SK-N-SH (cell line): ENCODE measurements at regions not wholly inside any gene's neighbourhood (a gene's known extent, or its start where the extent isn't known, plus 50 kb on each side); places are given as distances from the start of the nearest gene placed in this dataset.

ENCODE experiments used
- CTCF ChIA-PET: fragments of 300-600, 350-600 bp; formaldehyde crosslinking; extraction: SDS; loops from one replicate; lab custom pipeline; 2021; lab: Yijun Ruan, JAX
- POLR2A ChIA-PET: fragments of 350-600 bp; sonication (Branson Sonifier 250); formaldehyde crosslinking; extraction: SDS; loops from one replicate; lab custom pipeline; 2020; ENCODE audit warnings: antibody characterized with exemption, inconsistent platforms; lab: Yijun Ruan, JAX
- DNase-seq: peaks from one replicate; pipeline ENCODE4 v3.0.0; 2012
- H2AFZ ChIP-seq: fragments of 200-600 bp; sonication (generic); 2 replicates; pipeline ENCODE4 v1.8.1; 2016; ENCODE audit warnings: antibody characterized with exemption, mild to moderate bottlenecking, low read depth
- H3F3A ChIP-seq: fragments of 200-600 bp; sonication (generic); replicated peaks from 2 replicates; pipeline ENCODE3; 2016; ENCODE audit warnings: antibody characterized with exemption, mild to moderate bottlenecking; ENCODE audit not compliant: insufficient read depth
- H3K27ac ChIP-seq, 2 experiments: fragments of 200-500 bp in 1 of 2; fragments of 200-600 bp in 1 of 2; sonication (Bioruptor generic) in 1 of 2; sonication (generic), shearing (Covaris generic) in 1 of 2; 2 replicates each; pipeline versions ENCODE4 v1.5.1 to v1.6.1; 2014 to 2016; ENCODE audit warnings: low read depth in 2 of 2, inconsistent platforms in 1 of 2, low read length in 1 of 2, mild to moderate bottlenecking in 1 of 2, mixed read lengths in 1 of 2
- H3K27me3 ChIP-seq: fragments of 200-600 bp; sonication (generic), shearing (Covaris generic); 2 replicates; pipeline ENCODE4 v1.6.1; 2016; ENCODE audit warnings: mixed run types; ENCODE audit not compliant: insufficient read depth
- H3K36me3 ChIP-seq, 2 experiments: fragments of 200-500 bp in 1 of 2; fragments of 200-600 bp in 1 of 2; sonication (Bioruptor generic) in 1 of 2; sonication (generic) in 1 of 2; replicated peaks in 1 of 2; 2 replicates each; pipeline versions ENCODE3 to v1.5.1; 2014 to 2016; ENCODE audit warnings: low read length in 1 of 2, mild to moderate bottlenecking in 1 of 2; ENCODE audit not compliant: insufficient read depth in 2 of 2, control insufficient read depth in 1 of 2
- H3K4me1 ChIP-seq, 2 experiments: fragments of 200-500 bp in 1 of 2; fragments of 200-600 bp in 1 of 2; sonication (Bioruptor generic) in 1 of 2; sonication (generic), shearing (Covaris generic) in 1 of 2; 2 replicates each; pipeline versions ENCODE4 v1.5.1 to v1.6.1; 2014 to 2016; ENCODE audit warnings: low read depth in 1 of 2, low read length in 1 of 2, mixed run types in 1 of 2; ENCODE audit not compliant: insufficient read depth in 2 of 2, control insufficient read depth in 1 of 2
- H3K4me2 ChIP-seq: fragments of 200-600 bp; sonication (generic), shearing (Covaris generic); 2 replicates; pipeline ENCODE4 v1.6.1; 2017; ENCODE audit warnings: mixed run types
- H3K4me3 ChIP-seq, 2 experiments: fragments of 200-500 bp in 1 of 2; fragments of 200-600 bp in 1 of 2; sonication (Bioruptor generic) in 1 of 2; sonication (generic), shearing (Covaris generic) in 1 of 2; 2 replicates each; pipeline versions ENCODE4 v1.5.1 to v1.8.1; 2014 to 2016; ENCODE audit warnings: low read depth in 2 of 2, inconsistent platforms in 1 of 2, low read length in 1 of 2, mild to moderate bottlenecking in 1 of 2, mixed read lengths in 1 of 2, moderate library complexity in 1 of 2
- H3K79me2 ChIP-seq: fragments of 200-600 bp; sonication (generic); 2 replicates; pipeline ENCODE4 v1.8.1; 2017; ENCODE audit warnings: mild to moderate bottlenecking; ENCODE audit not compliant: insufficient read depth
- H3K9ac ChIP-seq: fragments of 200-600 bp; sonication (generic); 2 replicates; pipeline ENCODE4 v1.6.1; 2017; ENCODE audit warnings: mixed run types
- H3K9me2 ChIP-seq: fragments of 200-600 bp; sonication (generic); 2 replicates; pipeline ENCODE4 v1.6.1; 2017; ENCODE audit warnings: mixed run types
- H3K9me3 ChIP-seq: fragments of 200-600 bp; sonication (generic); 2 replicates; pipeline ENCODE4 v1.6.1; 2017; ENCODE audit warnings: mixed run types, mild to moderate bottlenecking, moderate library complexity
- H4K20me1 ChIP-seq: fragments of 200-600 bp; sonication (generic); 2 replicates; pipeline ENCODE4 v1.6.1; 2017; ENCODE audit warnings: mild to moderate bottlenecking, mixed run types; ENCODE audit not compliant: insufficient read depth
- CHD2 ChIP-seq: fragments of 150-350 bp; IDR thresholded peaks from 2 replicates; pipeline ENCODE4 v1.6.1; 2018; ENCODE audit warnings: low read length; ENCODE audit not compliant: partially characterized antibody
- CTCF ChIP-seq: fragments of 200-600 bp; sonication (generic); IDR thresholded peaks from 2 replicates; pipeline ENCODE4 v1.6.1; 2017; ENCODE audit warnings: antibody characterized with exemption, mild to moderate bottlenecking, moderate library complexity
- FOXJ3 ChIP-seq: sonication (generic); formaldehyde crosslinking; IDR thresholded peaks from 2 replicates; pipeline ENCODE4 v1.5.1; 2020; ENCODE audit warnings: mild to moderate bottlenecking, missing genetic modification reagents
- GABPA ChIP-seq: IDR thresholded peaks from 2 replicates; pipeline ENCODE4 v1.4.0; 2012; ENCODE audit warnings: low read depth, mild to moderate bottlenecking
- GATA2 ChIP-seq: sonication (generic); formaldehyde crosslinking; IDR thresholded peaks from 2 replicates; pipeline ENCODE4 v1.5.0; 2020; ENCODE audit warnings: mild to moderate bottlenecking, missing genetic modification reagents
- JUND ChIP-seq: IDR thresholded peaks from 2 replicates; pipeline ENCODE4 v1.4.0; 2012
- MAX ChIP-seq: IDR thresholded peaks from 2 replicates; pipeline ENCODE4 v1.4.0; 2012; ENCODE audit warnings: low read depth
- MXI1 ChIP-seq: IDR thresholded peaks from 2 replicates; pipeline ENCODE4 v1.6.1; 2012; ENCODE audit warnings: mild to moderate bottlenecking, low read depth, low read length, improper control_type of control experiment
- NRF1 ChIP-seq: IDR thresholded peaks from 2 replicates; pipeline ENCODE4 v1.6.1; 2012; ENCODE audit warnings: low read depth, mild to moderate bottlenecking, low read length
- POLR2AphosphoS5 ChIP-seq: IDR thresholded peaks from 2 replicates; pipeline ENCODE4 v1.6.1; 2012; ENCODE audit warnings: low read depth, low read length
- RAD21 ChIP-seq: IDR thresholded peaks from 2 replicates; pipeline ENCODE4 v1.6.1; 2012; ENCODE audit warnings: mild to moderate bottlenecking, low read length
- RCOR1 ChIP-seq: fragments of 150-350 bp; IDR thresholded peaks from 2 replicates; pipeline ENCODE4 v1.6.1; 2017; ENCODE audit warnings: antibody characterized with exemption, low read length
- RXRA ChIP-seq: IDR thresholded peaks from 2 replicates; pipeline ENCODE4 v1.4.0; 2012; ENCODE audit warnings: low read depth, mild to moderate bottlenecking, borderline replicate concordance
- SMC3 ChIP-seq: IDR thresholded peaks from 2 replicates; pipeline ENCODE4 v1.6.1; 2012; ENCODE audit warnings: low read depth, low read length, improper control_type of control experiment
- TCF12 ChIP-seq: IDR thresholded peaks from 2 replicates; pipeline ENCODE4 v1.4.0; 2012
- TEAD4 ChIP-seq: IDR thresholded peaks from 2 replicates; pipeline ENCODE4 v1.4.0; 2012; ENCODE audit warnings: mild to moderate bottlenecking, borderline replicate concordance; ENCODE audit not compliant: insufficient read depth
- USF1 ChIP-seq: IDR thresholded peaks from 2 replicates; pipeline ENCODE4 v1.4.0; 2012; ENCODE audit warnings: low read depth, borderline replicate concordance
- USF2 ChIP-seq: fragments of 150-350 bp; IDR thresholded peaks from 2 replicates; pipeline ENCODE4 v1.6.1; 2017; ENCODE audit warnings: antibody characterized with exemption, low read length, low read depth, borderline replicate concordance
- ZBTB33 ChIP-seq: IDR thresholded peaks from 2 replicates; pipeline ENCODE4 v1.4.0; 2012; ENCODE audit warnings: low read depth, borderline replicate concordance
- WGBS: methylation state at CpG from one replicate; pipeline ENCODE4 v1.1.6; 2017; ENCODE audit warnings: low lambda C conversion rate; 5-methylcytosine and 5-hydroxymethylcytosine counted together

- no peaks in the 10 kb centered on the region for H3K4me1 ChIP-seq
- TF ChIP-seq RCOR1 (no peak), POLR2AphosphoS5 (no peak), ZBTB33 (no peak), RXRA (no peak), JUND (no peak), NRF1 (no peak), TCF12 (no peak), GABPA (no peak), TEAD4 (no peak), CTCF (no peak), GATA2 (CRISPR knock-in tag) (no peak)
- DNase-seq, result no peak
- no peak overlapping the region for H3K9ac ChIP-seq
- ChIA-PET CTCF (no interaction called here), POLR2A (no interaction called here)
- no peaks in the 10 kb centered on the region for H3K9me3 ChIP-seq
- no peaks in the 10 kb centered on the region for H3K36me3 ChIP-seq
- no peak overlapping the region for H3K4me2 ChIP-seq
- H3K27ac ChIP-seq, result no peak overlapping the region
- no peaks in the 10 kb centered on the region for H3F3A ChIP-seq
- no peaks in the 10 kb centered on the region for H3K9me2 ChIP-seq
- H3K4me3 ChIP-seq, result no peak overlapping the region
- no peak overlapping the region for H2AFZ ChIP-seq
- no peaks in the 10 kb centered on the region for H4K20me1 ChIP-seq
- WGBS, result 87% methylated on average over 1 of the region's 1 CpG
- H3K79me2 ChIP-seq, result no peaks in the 10 kb centered on the region
- H3K27me3 ChIP-seq, result no peaks in the 10 kb centered on the region
Observed at GRCh38 chr1:80472145-80472544, 1328.6 kb upstream of the ADGRL2 start.

GRCh38 chr1:80468356-80468755 is 1332.4 kb upstream of the ADGRL2 start:
- Histone ChIP-seq H3K36me3 (no peaks in the 10 kb centered on the region), H3F3A (no peaks in the 10 kb centered on the region), H3K79me2 (no peaks in the 10 kb centered on the region), H3K4me3 (no peak overlapping the region), H3K27ac (no peak overlapping the region), H3K27me3 (no peaks in the 10 kb centered on the region), H3K4me1 (no peaks in the 10 kb centered on the region), H3K9ac (no peak overlapping the region), H3K4me2 (no peak overlapping the region), H3K9me3 (no peaks in the 10 kb centered on the region), H2AFZ (no peak overlapping the region), H4K20me1 (no peaks in the 10 kb centered on the region), H3K9me2 (no peaks in the 10 kb centered on the region)
- 59% methylated on average over 1 of the region's 1 CpG for WGBS
- TF ChIP-seq RAD21 (no peak), USF2 (no peak), ZBTB33 (no peak), FOXJ3 (no peak), RXRA (no peak), USF1 (no peak), SMC3 (no peak), RCOR1 (no peak), CHD2 (no peak), MAX (no peak), GABPA (no peak), MXI1 (no peak)
- CTCF ChIA-PET, result no interaction called here
- DNase-seq, result no peak
- POLR2A ChIA-PET, result no interaction called here
